HG03280 (cell line): ENCODE measurements at regions not wholly inside any gene's neighbourhood (a gene's known extent, or its start where the extent isn't known, plus 50 kb on each side); places are given as distances from the start of the nearest gene placed in this dataset.

Experiments
- ATAC-seq: cut with Tn5 transposase; IDR thresholded peaks from one replicate; pipeline ENCODE4 v1.9.1; 2021; ENCODE audit warnings: mild to moderate bottlenecking, moderate library complexity; ENCODE audit not compliant: unreplicated experiment

GRCh38 chr1:103171041-103171590, 62.8 kb upstream of the COL11A1 start:
- no peak for ATAC-seq

GRCh38 chr1:103170609-103171008, 62.3 kb upstream of the COL11A1 start:
- no peak for ATAC-seq

- ATAC-seq: no peak
Measured at GRCh38 chr1:103162360-103162759, 54.0 kb upstream of the COL11A1 start.

- no peak for ATAC-seq
Measured at GRCh38 chr1:103160281-103160680, 52.0 kb upstream of the COL11A1 start.
